Fibroblast of skin of right biceps (primary cell): ENCODE measurements at regions not wholly inside any gene's neighbourhood (a gene's known extent, or its start where the extent isn't known, plus 50 kb on each side); places are given as distances from the start of the nearest gene placed in this dataset.

Experiments used
- DNase-seq: peaks from one replicate; pipeline ENCODE4 v3.0.0-alpha.2; 2013

DNA sequence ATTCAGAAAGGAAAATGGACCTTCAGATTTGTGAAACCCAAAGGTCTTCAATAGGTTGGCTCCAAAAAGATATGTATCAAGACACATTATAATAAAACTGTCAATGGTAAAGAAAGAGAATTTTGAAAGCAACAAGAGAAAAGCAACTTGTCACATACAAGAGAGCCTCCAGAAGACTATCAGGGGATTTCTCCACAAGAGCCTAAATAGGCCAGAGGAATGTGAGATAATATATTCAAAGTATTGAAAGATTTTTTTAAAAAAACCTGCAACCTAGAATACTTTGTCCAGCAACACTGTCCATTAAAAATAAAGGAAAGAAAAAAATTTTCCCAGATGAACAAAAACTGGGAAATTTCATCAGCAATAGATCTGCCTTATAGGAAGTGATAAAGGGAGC, 869.6 kb upstream of the ADGRL2 start:
- DNase-seq = no peak

DNA sequence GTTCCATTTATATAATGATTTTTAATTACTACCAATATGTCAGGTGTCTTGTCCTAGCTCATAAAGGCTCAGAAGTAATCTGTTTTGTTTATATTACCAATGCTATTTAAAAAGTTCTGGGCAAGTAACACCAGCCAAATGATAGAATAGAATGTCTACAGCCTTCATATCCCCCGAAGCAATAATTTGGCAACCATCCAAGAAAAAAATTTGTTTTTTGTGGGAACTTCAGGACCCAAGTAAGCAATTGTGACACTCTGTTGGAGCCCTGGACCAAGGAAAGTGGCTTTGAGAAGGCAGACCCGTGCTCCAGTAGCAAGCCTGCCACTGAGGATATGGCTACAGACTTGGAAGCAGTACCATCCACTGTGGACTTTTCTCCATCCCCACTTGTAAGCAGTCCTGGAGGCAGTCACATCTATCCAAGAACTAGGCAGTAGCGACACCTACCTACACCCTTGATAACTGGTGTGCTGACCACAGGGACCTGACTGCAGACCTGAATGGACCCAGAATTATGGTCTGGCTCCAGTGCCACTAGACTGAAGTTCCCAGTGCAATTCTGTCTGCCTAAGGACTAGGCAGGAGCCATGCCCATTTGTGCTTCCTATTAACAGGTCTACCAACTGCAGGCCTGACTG, 870.7 kb upstream of the ADGRL2 start:
- no peak for DNase-seq

DNA sequence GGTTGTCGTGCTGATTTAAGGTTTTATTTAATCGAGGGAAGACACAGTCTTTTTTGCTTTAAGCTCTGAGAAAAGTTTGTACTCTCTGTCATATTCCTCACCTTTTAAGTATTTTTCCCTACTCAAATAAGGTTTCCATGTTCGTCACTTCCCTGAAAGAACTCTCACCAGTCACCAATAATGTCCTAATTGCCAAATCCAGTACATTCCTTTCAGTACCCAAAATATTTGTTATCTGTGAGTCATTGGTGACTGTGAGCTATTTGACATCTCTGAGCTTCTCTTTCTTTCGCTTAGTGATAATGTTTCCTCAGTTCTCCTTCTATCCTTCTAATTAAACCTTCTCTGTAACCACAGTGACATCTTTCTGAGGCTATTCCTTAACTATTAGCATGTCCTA, 874.2 kb upstream of the ADGRL2 start:
- DNase-seq = peak; percentile 25

DNA sequence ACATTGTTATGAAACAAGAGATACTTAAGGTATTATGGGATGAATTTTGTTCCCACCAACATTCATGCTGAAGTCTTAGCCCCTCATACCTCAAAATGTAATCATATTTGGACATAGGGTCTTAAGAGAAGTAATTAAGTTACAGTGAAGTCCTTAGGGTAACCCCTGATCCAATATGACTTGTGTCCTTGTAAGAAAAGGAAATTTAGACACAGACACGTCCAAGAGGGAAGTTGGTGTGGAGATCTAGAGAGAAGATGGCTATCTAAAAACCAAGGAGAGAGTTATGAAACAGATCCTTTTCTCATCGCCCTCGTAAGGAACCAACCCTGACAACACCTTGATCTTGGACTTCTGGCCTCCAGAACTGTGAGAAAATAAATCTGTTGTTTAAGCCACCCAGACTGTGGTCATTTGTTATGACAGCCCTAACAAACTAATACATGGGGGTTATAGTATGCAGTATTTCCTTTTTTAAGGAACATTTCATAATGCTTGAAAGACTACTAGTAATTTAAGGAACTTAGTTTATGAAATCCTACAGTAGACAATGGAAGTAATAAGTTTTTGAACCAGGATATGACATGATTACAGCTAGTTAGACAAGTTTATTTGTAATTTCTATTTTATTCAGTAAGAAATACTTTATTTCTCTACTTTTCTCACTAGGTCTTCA, 875.5 kb upstream of the ADGRL2 start:
- DNase-seq = no peak

DNA sequence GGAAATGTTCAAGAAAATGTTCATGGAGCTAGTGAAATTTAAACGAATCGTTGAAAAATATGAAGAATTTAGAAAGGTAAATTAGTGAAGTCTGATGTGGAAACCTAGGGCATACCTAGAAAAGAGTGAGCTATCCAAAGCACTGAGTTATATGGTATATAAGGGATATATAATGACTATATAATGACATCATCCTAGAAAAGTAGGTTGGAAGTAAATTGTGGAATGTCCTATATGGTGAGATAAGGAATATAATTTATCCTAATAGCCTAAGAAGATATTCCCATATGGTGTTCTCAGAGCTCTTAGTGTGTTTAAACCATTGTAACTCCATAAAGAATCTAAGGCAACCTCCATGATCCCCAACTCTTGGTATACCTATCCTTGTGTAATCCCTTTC, 876.4 kb upstream of the ADGRL2 start:
- DNase-seq = no peak

DNA sequence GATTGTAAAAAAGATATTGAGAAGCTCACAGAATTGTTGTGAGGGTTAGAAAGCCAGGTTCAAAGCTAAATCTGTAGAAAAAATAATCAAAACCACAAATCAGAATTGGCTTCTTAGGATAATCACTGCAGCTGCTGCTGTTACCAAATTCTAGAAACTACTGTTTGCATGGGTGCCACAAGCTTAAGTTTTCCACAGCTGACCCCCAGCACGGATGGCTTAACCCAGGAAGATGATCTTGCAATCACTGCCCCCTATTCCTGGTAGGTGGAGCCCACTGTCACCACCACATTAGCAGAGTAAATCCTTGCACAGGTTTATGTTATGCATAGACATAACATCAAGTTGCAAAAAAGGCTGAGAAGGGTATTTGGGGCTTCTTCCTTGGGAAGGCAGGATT, 877.8 kb upstream of the ADGRL2 start:
- DNase-seq = no peak

DNA sequence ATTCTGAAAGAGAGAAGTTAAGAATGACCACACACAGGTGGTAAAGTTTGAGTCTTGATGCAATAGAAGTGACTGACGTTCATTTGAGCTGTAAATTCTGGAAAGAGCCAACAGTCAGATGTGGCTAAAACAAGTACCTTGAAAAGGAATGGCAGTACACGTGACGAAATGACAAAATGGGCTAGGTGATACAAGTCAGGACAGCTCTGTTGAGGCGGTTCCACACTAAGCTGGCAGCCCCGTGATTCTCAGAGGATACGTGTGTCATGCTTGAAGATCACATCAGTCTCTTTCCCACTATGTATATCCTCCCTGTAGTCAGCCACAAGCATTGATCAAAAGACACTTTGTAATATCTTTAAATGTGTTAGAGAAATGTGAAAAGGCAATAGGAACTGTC, 881.3 kb upstream of the ADGRL2 start:
- no peak for DNase-seq

DNA sequence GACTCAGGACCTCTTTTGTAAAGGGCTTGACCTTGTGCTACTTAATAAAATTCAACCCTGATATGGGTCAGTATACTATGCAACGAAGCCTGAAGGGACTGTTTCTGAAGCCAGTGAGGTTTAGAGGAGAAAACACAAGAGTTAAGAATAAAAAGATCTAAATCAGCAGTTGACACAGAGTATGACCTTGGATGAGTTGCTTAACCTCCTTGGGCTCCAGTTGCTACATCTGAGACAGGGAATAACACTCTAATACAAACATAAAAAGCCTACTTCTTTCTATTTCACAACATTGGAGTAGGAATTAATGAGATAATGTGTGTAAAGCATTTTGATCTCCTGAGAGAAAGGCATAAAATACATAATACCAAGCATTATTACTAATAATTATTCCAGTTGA, 882.4 kb upstream of the ADGRL2 start:
- no peak for DNase-seq

DNA sequence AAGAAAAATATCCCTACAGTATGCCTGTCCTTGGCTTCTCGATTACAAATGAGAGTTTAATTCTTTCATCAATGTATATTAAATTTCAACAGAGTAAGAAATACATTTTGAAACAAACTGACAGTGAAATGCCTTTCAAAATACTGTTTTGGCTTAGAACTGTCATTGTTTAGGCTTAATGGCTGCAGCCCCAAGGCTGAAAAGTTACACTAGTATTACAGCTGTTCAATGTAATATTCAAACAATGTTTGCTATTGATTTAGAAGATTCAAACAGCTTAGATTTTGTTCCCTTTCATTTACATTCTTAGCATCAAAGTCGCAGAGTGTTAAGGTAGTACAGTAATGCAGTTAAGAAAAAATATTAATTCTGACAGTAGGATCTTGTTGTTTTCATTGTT, 882.9 kb upstream of the ADGRL2 start:
- DNase-seq = no peak

DNA sequence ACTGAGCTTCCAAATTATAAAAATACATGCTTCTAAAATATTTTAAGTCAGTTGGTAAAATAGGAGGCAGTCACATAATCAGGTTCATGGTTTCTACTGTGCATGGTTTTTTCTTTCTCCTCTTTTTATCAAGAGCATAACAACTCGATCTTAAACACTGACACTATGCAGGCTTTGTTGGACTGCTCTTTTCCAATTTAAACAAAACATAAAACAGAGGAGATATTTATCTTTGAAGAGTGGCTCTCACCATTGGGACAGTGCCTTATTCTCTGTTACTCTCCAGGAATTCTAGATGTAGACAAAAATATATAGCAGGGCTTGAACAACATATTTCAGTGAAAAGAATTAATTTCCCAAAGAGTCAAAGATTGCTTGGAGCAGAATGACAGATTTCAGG, 883.5 kb upstream of the ADGRL2 start:
- DNase-seq = no peak

DNA sequence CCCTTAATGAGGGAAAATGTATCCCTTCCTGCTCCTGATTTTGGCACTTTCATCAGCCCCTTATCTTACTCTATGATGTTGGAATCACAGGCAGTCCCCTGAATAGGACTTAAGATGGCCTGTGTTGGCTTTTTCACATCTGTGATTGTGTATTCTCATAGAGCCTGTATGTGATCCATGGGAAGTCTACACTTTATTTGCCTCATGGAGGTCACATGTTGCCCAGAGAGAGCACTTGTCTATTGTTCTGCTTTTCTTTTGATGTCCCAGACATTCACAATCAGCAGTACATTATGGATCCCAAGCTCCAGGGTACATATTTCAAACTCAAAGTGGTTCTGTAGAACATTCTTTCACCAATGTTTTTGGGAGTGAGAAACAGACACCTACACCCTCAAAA, 885.2 kb upstream of the ADGRL2 start:
- DNase-seq = no peak

DNA sequence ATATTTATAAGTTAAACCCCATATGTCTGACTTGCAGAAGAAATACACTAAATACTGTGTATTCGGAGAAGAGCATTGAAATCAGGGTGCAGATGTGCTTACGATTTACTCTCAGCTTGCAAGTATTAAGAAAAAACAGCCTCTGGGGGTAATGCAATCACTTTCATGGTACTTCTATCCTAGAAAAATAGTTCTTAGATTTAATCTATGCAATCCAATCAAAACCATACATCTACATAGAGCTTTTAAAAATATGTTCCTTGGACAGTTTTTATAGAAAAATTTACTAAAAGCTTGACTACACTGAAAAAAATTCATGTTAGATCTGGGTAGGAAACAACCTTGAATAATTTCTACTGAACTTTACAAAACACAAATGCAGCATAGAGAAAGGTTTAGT, 890.3 kb upstream of the ADGRL2 start:
- no peak for DNase-seq

DNA sequence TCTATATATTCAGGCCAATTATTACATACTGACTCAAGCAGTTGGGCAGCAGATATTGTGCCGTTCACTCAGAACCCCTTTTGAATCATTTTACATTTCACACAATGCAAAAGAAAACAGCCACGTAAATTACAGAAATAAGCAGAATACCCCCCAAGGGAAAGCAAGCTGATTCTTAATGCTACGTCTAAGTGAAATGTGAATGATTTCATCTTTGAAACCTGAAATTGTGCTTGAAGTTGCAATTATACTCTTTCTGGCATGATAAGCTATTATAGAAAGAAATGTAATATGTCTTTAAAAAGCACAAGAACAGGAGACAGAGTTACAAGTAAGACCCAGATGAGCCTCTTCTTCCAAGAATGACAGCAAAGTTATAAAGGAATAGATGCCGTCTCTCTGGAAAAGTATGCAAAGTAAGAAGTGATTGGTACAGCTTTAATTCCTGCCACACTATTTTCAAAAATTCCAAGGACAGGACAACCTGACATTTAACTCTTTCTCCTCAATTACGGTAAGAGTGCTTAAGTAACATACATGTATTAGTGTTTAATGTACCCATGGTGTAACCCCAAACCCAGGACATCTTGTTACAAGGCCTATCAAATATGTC, 891.5 kb upstream of the ADGRL2 start:
- DNase-seq = no peak

DNA sequence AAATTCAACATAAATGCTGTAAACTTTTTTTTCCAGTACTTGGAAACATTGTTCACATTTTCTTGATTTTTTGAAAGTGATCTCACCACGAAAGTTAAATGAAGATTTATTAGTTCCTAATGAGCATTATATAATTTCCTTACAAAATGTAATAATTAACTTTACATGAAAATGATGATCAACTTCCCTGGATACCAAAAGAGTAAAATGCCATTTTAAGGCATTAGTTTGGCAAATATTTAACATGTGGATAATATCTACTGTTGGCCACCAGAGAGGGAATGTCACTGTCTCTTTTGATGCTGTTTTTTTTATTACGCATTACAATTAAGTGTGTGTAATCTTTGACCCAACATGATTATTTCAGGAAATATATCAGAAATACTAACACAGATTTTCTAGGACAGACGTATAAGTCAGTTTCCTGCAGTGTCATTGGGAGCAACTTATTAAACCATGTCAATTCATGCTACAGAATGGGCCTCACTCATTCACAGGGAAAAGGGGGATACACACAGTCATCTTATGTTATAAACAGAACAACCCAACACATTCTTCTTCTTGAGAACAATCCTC, 903.9 kb upstream of the ADGRL2 start:
- no peak for DNase-seq

DNA sequence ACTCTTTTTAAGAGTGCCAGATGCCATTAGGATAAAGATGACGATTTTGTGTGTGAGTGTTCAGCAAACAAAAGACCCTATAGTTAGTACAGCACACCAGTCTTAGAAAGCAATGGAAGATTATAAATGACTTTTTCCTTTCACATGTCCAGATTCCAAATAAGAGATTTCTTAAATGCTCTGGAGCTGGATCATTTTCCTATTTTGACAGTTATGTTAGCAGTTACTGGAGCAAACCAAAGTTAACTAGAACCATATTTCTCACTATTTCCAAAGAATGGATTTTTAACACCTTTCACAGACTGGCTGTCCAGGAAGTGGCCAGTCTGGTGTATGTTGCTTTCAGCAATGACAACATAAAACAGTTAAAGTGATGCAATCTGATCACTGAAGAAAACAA, 905.8 kb upstream of the ADGRL2 start:
- DNase-seq = no peak

DNA sequence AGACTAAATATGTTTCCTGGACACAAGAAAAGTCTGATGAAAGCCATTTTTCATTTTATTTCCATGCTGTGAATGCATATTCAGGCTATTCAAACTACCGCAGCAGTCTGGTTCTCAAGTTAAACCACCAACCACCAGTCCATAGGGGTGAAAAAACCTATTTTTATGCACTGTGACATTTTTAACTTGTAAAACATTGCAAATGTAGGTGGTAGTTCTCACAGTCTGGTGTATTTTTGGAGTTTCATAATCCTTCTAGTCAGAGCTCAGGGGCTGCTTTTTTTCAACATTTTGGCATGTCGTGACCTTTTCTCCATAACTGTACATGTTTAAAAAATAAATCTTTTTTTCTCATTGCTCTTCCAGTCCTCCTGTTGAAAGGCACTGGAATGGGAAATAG, 907.6 kb upstream of the ADGRL2 start:
- peak; percentile 37 for DNase-seq

DNA sequence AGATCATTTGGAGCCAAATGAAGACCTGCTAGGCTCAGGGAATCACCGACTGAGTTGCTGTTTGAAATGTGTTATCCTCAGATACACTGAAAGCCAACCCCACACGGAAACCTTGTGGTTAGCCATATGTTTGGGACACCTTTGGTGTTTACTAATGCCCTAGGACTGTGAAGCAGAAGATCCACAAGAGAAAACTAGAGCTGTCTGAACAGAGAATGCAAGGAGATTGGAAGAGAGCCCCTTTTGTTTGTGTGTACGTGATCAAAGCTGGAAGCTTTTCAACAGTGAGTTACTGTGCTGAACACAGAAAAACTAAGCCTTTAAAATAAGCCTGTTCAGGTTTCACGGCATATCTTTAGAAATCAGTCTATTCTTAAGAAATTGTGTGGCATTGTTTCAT, 908.2 kb upstream of the ADGRL2 start:
- peak; percentile 2 for DNase-seq

DNA sequence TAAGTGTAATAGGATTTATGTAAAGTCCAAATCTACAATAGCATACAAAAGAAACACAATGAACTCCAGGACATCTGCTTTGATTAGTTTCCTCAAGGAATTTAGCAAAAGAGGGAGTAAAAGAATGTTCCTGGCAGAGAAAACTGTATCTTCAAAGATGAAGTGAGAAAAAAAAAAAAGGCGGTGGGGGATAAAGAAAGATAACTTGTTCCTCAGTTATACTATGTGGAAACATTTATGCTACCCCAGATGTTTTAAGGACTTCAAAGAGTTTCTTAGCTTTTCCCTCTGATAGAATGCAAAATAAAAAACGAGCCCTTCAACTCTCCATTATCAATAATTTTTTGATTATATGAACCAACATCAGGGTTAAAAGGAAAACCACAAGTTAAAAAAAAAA, 908.9 kb upstream of the ADGRL2 start:
- DNase-seq = no peak

DNA sequence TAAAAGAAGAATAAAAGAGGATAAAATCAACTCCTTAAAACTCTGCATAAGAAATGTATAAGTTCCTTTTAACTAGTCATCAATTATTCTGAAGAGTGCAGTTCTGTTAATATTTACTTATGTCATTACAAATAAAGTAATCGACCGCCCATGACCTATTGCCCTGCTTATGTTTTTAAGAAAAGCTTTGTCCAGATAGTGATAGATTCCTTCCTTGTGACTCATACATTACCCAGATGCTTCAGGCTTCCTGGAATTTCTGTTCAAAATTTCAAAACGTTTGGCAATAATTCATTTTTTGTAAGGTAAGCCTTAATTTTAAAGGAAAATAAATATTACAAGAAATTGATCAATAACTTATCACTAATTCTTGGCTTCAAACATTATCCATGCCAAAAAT, 918.2 kb upstream of the ADGRL2 start:
- peak; percentile 66 for DNase-seq

DNA sequence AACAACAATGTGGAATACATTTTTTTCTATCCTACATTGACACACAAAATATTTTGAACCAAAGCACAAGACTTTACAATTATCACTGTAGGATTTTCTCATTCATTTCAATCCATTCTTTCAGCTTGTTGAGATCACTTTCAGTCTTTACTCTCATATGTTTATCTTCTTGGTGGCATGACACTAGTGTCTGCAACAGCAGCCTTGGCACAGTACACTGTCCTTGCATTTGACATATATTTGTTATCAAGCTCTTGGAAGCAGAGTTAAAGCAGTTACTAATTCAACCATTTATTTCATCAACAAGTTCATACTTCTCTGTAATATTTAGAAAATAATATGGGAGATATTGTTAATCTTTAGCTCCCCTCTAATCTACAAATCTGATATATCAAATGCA, 922.4 kb upstream of the ADGRL2 start:
- DNase-seq = no peak

DNA sequence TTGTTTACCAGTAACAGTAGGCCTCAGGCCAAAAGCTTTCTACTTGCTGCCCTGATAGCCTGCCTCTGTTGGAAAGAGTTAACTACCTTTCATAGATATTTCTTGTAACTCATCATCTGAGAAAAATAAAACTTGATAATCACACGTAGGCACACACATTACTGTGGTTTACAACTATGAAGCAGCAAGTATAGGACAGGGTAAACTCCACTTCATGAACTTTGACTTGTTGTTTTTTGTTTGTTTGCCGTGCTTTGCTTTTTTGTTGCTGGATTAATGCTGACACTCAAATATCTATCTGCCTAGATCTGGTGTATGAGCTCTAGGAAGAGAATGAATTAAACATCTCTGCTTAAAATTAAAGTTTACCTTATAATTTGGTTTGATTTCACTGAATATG, 924.7 kb upstream of the ADGRL2 start:
- no peak for DNase-seq

DNA sequence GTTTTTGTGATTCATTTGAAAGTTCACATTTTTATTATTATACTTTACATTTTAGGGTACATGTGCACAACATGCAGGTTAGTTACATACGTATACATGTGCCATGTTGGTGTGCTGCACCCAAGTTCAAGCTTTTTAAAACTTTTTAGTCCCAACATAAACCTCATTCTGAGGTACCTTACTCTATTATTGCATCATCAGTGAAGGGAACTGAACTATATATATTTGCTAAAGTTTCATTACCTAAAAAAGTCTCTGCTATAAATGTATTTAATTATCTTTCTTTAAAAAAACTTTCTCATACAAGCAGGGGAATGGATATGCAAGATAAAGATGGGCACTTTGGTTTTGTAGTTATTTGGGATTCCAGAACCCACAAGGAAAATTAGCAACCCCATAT, 931.4 kb upstream of the ADGRL2 start:
- no peak for DNase-seq

DNA sequence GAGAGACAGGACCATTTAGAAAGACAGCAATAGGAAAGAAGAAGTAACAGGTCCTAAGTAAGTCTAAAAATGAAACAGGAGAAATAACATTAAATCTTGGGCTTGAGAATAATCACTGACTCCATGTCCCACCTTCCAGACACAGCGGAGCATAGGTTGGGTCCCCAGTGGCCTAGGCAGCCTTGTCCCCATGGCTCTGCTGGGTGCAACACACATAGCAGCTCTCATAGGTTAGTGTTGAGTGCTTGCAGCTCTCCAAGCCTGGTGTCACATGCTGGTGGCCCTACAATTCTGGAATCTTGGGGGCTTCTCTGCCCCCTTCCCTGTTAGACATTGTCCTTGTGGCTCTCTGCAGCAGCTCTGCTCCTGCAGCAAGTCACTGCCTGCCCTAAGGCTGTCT, 952.8 kb upstream of the ADGRL2 start:
- DNase-seq = no peak

DNA sequence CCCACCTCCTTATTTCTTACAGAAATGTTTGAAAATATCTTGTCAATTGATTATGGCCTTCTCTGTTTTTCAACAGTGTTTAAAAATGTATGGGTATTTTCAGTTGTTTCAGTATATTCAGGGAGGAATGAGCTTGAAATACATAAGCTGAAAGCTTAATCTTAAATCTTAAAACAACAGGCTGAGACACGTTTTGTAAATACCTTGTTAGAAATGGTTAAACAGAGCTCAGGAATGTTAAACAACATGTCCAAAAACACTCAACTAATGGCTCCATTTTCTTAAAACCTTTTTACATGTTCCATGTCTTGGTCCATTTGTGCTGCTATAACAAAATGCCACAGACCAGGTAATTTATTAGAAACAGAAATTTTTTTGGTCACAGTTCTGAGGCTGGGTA, 953.8 kb upstream of the ADGRL2 start:
- DNase-seq = no peak

DNA sequence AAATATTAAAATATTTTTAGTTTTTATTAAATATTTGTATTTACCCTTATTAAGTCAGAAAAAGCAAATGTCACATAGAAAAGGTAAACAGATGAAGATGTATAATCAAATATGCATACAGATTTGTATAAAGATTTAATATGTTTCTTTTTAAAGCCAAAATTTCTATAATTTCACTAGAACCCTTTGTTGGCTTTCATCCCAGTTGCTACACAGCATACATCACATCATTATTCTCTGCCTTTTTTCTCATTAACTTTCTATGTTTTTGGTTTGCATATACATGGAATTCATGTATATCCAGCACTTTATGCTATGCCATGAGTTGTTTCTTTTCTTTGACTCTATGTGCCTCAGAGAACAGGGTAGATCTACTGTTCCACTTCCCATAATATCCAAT, 957.9 kb upstream of the ADGRL2 start:
- DNase-seq = no peak
